ENCODE measurements at regions not wholly inside any gene's neighbourhood (a gene's known extent, or its start where the extent isn't known, plus 50 kb on each side); places are given as distances from the start of the nearest gene placed in this dataset.
A peak's percentile ranks its signal among the peaks of the same experiment; 100 is the strongest.

GRCh38 chr9:21653589-21653988 is 148.8 kb upstream of the MTAP start:
- DNase-seq = no peak
- H3K27me3 Mint-ChIP-seq (ENCODE audit: low read depth) = peaks cover 2% of the 10 kb centered on the region
- peaks cover 4% of the 10 kb centered on the region for H3K4me1 Mint-ChIP-seq (ENCODE audit: low read depth)
- peaks cover 11% of the 10 kb centered on the region for H3K9me3 Mint-ChIP-seq
- no peak for ATAC-seq
- no peak overlapping the region for H3K4me3 Mint-ChIP-seq
- H3K36me3 Mint-ChIP-seq (ENCODE audit: insufficient read depth) = no peaks in the 10 kb centered on the region

- no peak for DNase-seq
- no peaks in the 10 kb centered on the region for H3K9me3 Mint-ChIP-seq
- H3K4me1 Mint-ChIP-seq (ENCODE audit: low read depth) = peaks cover 4% of the 10 kb centered on the region
- peaks cover 2% of the 10 kb centered on the region for H3K27me3 Mint-ChIP-seq (ENCODE audit: low read depth)
- no peaks in the 10 kb centered on the region for H3K36me3 Mint-ChIP-seq (ENCODE audit: insufficient read depth)
- H3K4me3 Mint-ChIP-seq = no peak overlapping the region
- ATAC-seq = no peak
Observed at GRCh38 chr9:21656776-21657674, 145.4 kb upstream of the MTAP start.

- no peaks in the 10 kb centered on the region for H3K9me3 Mint-ChIP-seq
- H3K27me3 Mint-ChIP-seq (ENCODE audit: low read depth) = peaks cover 2% of the 10 kb centered on the region
- DNase-seq (no peak), ATAC-seq (no peak)
- no peaks in the 10 kb centered on the region for H3K36me3 Mint-ChIP-seq (ENCODE audit: insufficient read depth)
- H3K4me3 Mint-ChIP-seq = no peak overlapping the region
- H3K4me1 Mint-ChIP-seq (ENCODE audit: low read depth) = peaks cover 4% of the 10 kb centered on the region
Observed at GRCh38 chr9:21657966-21658667, 144.3 kb upstream of the MTAP start.

GRCh38 chr9:21660976-21661375 is 141.5 kb upstream of the MTAP start:
- H3K4me1 Mint-ChIP-seq (ENCODE audit: low read depth) = peaks cover 4% of the 10 kb centered on the region
- no peak overlapping the region for H3K4me3 Mint-ChIP-seq
- no peaks in the 10 kb centered on the region for H3K9me3 Mint-ChIP-seq
- no peak for DNase-seq
- H3K36me3 Mint-ChIP-seq (ENCODE audit: insufficient read depth) = no peaks in the 10 kb centered on the region
- no peak for ATAC-seq
- peaks cover 2% of the 10 kb centered on the region for H3K27me3 Mint-ChIP-seq (ENCODE audit: low read depth)

GRCh38 chr9:21661626-21662025 is 140.8 kb upstream of the MTAP start:
- Mint-ChIP-seq H3K4me3 (no peak overlapping the region), H3K4me1 (ENCODE audit: low read depth) (no peaks in the 10 kb centered on the region), H3K9me3 (no peaks in the 10 kb centered on the region), H3K27me3 (ENCODE audit: low read depth) (no peaks in the 10 kb centered on the region), H3K36me3 (ENCODE audit: insufficient read depth) (no peaks in the 10 kb centered on the region)
- DNase-seq (no peak), ATAC-seq (no peak)

GRCh38 chr9:21668516-21668915 is 133.9 kb upstream of the MTAP start:
- DNase-seq = no peak
- H3K27me3 Mint-ChIP-seq (ENCODE audit: low read depth) = no peaks in the 10 kb centered on the region
- H3K36me3 Mint-ChIP-seq (ENCODE audit: insufficient read depth) = no peaks in the 10 kb centered on the region
- ATAC-seq = no peak
- peaks cover 16% of the 10 kb centered on the region for H3K4me1 Mint-ChIP-seq (ENCODE audit: low read depth)
- H3K9me3 Mint-ChIP-seq = no peaks in the 10 kb centered on the region
- no peak overlapping the region for H3K4me3 Mint-ChIP-seq

- ATAC-seq = no peak
- H3K27me3 Mint-ChIP-seq (ENCODE audit: low read depth) = no peaks in the 10 kb centered on the region
- no peaks in the 10 kb centered on the region for H3K36me3 Mint-ChIP-seq (ENCODE audit: insufficient read depth)
- DNase-seq = no peak
- H3K4me3 Mint-ChIP-seq = no peak overlapping the region
- no peaks in the 10 kb centered on the region for H3K9me3 Mint-ChIP-seq
- peaks cover 16% of the 10 kb centered on the region for H3K4me1 Mint-ChIP-seq (ENCODE audit: low read depth)
Observed at GRCh38 chr9:21669701-21670100, 132.7 kb upstream of the MTAP start.

- Mint-ChIP-seq H3K27me3 (ENCODE audit: low read depth) (no peaks in the 10 kb centered on the region), H3K36me3 (ENCODE audit: insufficient read depth) (no peaks in the 10 kb centered on the region), H3K9me3 (no peaks in the 10 kb centered on the region), H3K4me1 (ENCODE audit: low read depth) (peaks cover 16% of the 10 kb centered on the region), H3K4me3 (no peak overlapping the region)
- ATAC-seq (peak; percentile 82 to 96), DNase-seq (no peak)
Observed at GRCh38 chr9:21670374-21670773, 132.1 kb upstream of the MTAP start.

GRCh38 chr9:21672140-21672539 is 130.3 kb upstream of the MTAP start:
- Mint-ChIP-seq H3K9me3 (no peaks in the 10 kb centered on the region), H3K4me1 (ENCODE audit: low read depth) (peaks cover 20% of the 10 kb centered on the region), H3K4me3 (no peak overlapping the region), H3K27me3 (ENCODE audit: low read depth) (no peaks in the 10 kb centered on the region), H3K36me3 (ENCODE audit: insufficient read depth) (no peaks in the 10 kb centered on the region)
- DNase-seq = no peak
- no peak for ATAC-seq

- Mint-ChIP-seq H3K36me3 (ENCODE audit: insufficient read depth) (no peaks in the 10 kb centered on the region), H3K4me3 (no peak overlapping the region), H3K4me1 (ENCODE audit: low read depth) (peaks cover 24% of the 10 kb centered on the region), H3K9me3 (no peaks in the 10 kb centered on the region), H3K27me3 (ENCODE audit: low read depth) (no peaks in the 10 kb centered on the region)
- no peak for ATAC-seq
- no peak for DNase-seq
Observed at GRCh38 chr9:21672761-21673160, 129.7 kb upstream of the MTAP start.

- DNase-seq (no peak), ATAC-seq (no peak)
- Mint-ChIP-seq H3K4me1 (ENCODE audit: low read depth) (peaks cover 25% of the 10 kb centered on the region), H3K9me3 (no peaks in the 10 kb centered on the region), H3K4me3 (no peak overlapping the region), H3K36me3 (ENCODE audit: insufficient read depth) (no peaks in the 10 kb centered on the region), H3K27me3 (ENCODE audit: low read depth) (no peaks in the 10 kb centered on the region)
Observed at GRCh38 chr9:21674894-21675293, 127.5 kb upstream of the MTAP start.

GRCh38 chr9:21677387-21677786 is 125.0 kb upstream of the MTAP start:
- H3K36me3 Mint-ChIP-seq (ENCODE audit: insufficient read depth) = no peaks in the 10 kb centered on the region
- no peak overlapping the region for H3K4me3 Mint-ChIP-seq
- peaks cover 20% of the 10 kb centered on the region for H3K4me1 Mint-ChIP-seq (ENCODE audit: low read depth)
- no peak for ATAC-seq
- no peak for DNase-seq
- H3K9me3 Mint-ChIP-seq = no peaks in the 10 kb centered on the region
- H3K27me3 Mint-ChIP-seq (ENCODE audit: low read depth) = no peaks in the 10 kb centered on the region

- Mint-ChIP-seq H3K4me1 (ENCODE audit: low read depth) (peaks cover 21% of the 10 kb centered on the region), H3K36me3 (ENCODE audit: insufficient read depth) (no peaks in the 10 kb centered on the region), H3K4me3 (no peak overlapping the region), H3K27me3 (ENCODE audit: low read depth) (no peaks in the 10 kb centered on the region), H3K9me3 (no peaks in the 10 kb centered on the region)
- peak in 1 of 2 donors; percentile 38 for ATAC-seq
- DNase-seq = no peak
Observed at GRCh38 chr9:21677834-21678233, 124.6 kb upstream of the MTAP start.

GRCh38 chr9:21679432-21679831 is 123.0 kb upstream of the MTAP start:
- no peak for ATAC-seq
- DNase-seq = no peak
- no peaks in the 10 kb centered on the region for H3K36me3 Mint-ChIP-seq (ENCODE audit: insufficient read depth)
- peaks cover 33% of the 10 kb centered on the region for H3K4me1 Mint-ChIP-seq (ENCODE audit: low read depth)
- H3K9me3 Mint-ChIP-seq = no peaks in the 10 kb centered on the region
- H3K27me3 Mint-ChIP-seq (ENCODE audit: low read depth) = no peaks in the 10 kb centered on the region
- H3K4me3 Mint-ChIP-seq = no peak overlapping the region

- peaks cover 44% of the 10 kb centered on the region for H3K4me1 Mint-ChIP-seq (ENCODE audit: low read depth)
- H3K4me3 Mint-ChIP-seq = no peak overlapping the region
- H3K9me3 Mint-ChIP-seq = no peaks in the 10 kb centered on the region
- H3K36me3 Mint-ChIP-seq (ENCODE audit: insufficient read depth) = no peaks in the 10 kb centered on the region
- ATAC-seq = no peak
- DNase-seq = no peak
- H3K27me3 Mint-ChIP-seq (ENCODE audit: low read depth) = no peaks in the 10 kb centered on the region
Observed at GRCh38 chr9:21680590-21680989, 121.8 kb upstream of the MTAP start.
